SK-N-SH (cell line): ENCODE measurements at regions not wholly inside any gene's neighbourhood (a gene's known extent, or its start where the extent isn't known, plus 50 kb on each side); places are given as distances from the start of the nearest gene placed in this dataset.

Experiments
- EZH2phosphoT487 ChIP-seq: fragments of 200-600 bp; sonication (generic); IDR thresholded peaks from 2 replicates; pipeline ENCODE4 v1.6.1; 2017; ENCODE audit warnings: low read depth, mixed run types, mild to moderate bottlenecking, antibody characterized with exemption, moderate library complexity, borderline replicate concordance
- MAX ChIP-seq: IDR thresholded peaks from 2 replicates; pipeline ENCODE4 v1.4.0; 2012; ENCODE audit warnings: low read depth
- POLR2AphosphoS5 ChIP-seq: IDR thresholded peaks from 2 replicates; pipeline ENCODE4 v1.6.1; 2012; ENCODE audit warnings: low read depth, low read length
- RCOR1 ChIP-seq: fragments of 150-350 bp; IDR thresholded peaks from 2 replicates; pipeline ENCODE4 v1.6.1; 2017; ENCODE audit warnings: antibody characterized with exemption, low read length
- RFX5 ChIP-seq: IDR thresholded peaks from 2 replicates; pipeline ENCODE4 v1.6.1; 2012; ENCODE audit warnings: mild to moderate bottlenecking, improper control_type of control experiment, low read length
- USF1 ChIP-seq: IDR thresholded peaks from 2 replicates; pipeline ENCODE4 v1.4.0; 2012; ENCODE audit warnings: low read depth, borderline replicate concordance
- YY1 ChIP-seq: IDR thresholded peaks from 2 replicates; pipeline ENCODE4 v1.4.0; 2012; ENCODE audit warnings: low read depth, mild to moderate bottlenecking
- TF ChIP-seq, protein P1 (sequence below): fragments of 200-600 bp; sonication (generic); IDR thresholded peaks from 2 replicates; pipeline ENCODE4 v1.6.1; 2017; ENCODE audit warnings: antibody characterized with exemption, mild to moderate bottlenecking, moderate library complexity
- TF ChIP-seq, protein P2 (sequence below): IDR thresholded peaks from 2 replicates; pipeline ENCODE4; 2012

GRCh38 chr2:8162552-8162951 is 519.3 kb upstream of the ID2 start:
- TF ChIP-seq, protein P1, sequence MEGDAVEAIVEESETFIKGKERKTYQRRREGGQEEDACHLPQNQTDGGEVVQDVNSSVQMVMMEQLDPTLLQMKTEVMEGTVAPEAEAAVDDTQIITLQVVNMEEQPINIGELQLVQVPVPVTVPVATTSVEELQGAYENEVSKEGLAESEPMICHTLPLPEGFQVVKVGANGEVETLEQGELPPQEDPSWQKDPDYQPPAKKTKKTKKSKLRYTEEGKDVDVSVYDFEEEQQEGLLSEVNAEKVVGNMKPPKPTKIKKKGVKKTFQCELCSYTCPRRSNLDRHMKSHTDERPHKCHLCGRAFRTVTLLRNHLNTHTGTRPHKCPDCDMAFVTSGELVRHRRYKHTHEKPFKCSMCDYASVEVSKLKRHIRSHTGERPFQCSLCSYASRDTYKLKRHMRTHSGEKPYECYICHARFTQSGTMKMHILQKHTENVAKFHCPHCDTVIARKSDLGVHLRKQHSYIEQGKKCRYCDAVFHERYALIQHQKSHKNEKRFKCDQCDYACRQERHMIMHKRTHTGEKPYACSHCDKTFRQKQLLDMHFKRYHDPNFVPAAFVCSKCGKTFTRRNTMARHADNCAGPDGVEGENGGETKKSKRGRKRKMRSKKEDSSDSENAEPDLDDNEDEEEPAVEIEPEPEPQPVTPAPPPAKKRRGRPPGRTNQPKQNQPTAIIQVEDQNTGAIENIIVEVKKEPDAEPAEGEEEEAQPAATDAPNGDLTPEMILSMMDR: no peak
- TF ChIP-seq POLR2AphosphoS5: no peak
- no peak for TF ChIP-seq MAX
- TF ChIP-seq YY1: no peak
- TF ChIP-seq RCOR1: no peak
- TF ChIP-seq USF1: no peak
- TF ChIP-seq, protein P2, sequence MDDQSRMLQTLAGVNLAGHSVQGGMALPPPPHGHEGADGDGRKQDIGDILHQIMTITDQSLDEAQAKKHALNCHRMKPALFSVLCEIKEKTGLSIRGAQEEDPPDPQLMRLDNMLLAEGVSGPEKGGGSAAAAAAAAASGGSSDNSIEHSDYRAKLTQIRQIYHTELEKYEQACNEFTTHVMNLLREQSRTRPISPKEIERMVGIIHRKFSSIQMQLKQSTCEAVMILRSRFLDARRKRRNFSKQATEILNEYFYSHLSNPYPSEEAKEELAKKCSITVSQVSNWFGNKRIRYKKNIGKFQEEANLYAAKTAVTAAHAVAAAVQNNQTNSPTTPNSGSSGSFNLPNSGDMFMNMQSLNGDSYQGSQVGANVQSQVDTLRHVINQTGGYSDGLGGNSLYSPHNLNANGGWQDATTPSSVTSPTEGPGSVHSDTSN: no peak
- TF ChIP-seq EZH2phosphoT487: no peak
- TF ChIP-seq RFX5: no peak
